ENCODE measurements at regions not wholly inside any gene's neighbourhood (a gene's known extent, or its start where the extent isn't known, plus 50 kb on each side); places are given as distances from the start of the nearest gene placed in this dataset.

GRCh38 chr11:92362989-92363388 lies 138.4 kb downstream of the FAT3 start:
- H3K27ac ChIP-seq (ENCODE audit: extremely low read depth, low read depth, low read length) = no peak overlapping the region
- no peak for DNase-seq (ENCODE audit: extremely low read depth in 1 of 4, low spot score in 3 of 4)
- H3K79me2 ChIP-seq (ENCODE audit: control insufficient read depth, insufficient read depth, low read length) = no peaks in the 10 kb centered on the region
- no peak for FAIRE-seq
- ChIA-PET POLR2A (no interaction called here), CTCF (ENCODE audit: low intra/inter-chr PET ratio) (no interaction called here)
- H3K9ac ChIP-seq (ENCODE audit: insufficient read depth in 1 of 2, low read depth in 2 of 2, low read length in 2 of 2) = no peak overlapping the region
- no peak overlapping the region for H3K4me3 ChIP-seq
- BruUV-seq (replicated peaks) = no TSS peak
- H4K20me1 ChIP-seq (replicated peaks; ENCODE audit: control insufficient read depth, insufficient read depth, low read length) = no peaks in the 10 kb centered on the region
- H2AFZ ChIP-seq (ENCODE audit: low read depth, low read length) = no peak overlapping the region
- H3K9me3 ChIP-seq (replicated peaks; ENCODE audit: control insufficient read depth, insufficient read depth, low read depth, low read length) = no peaks in the 10 kb centered on the region
- ATAC-seq = no peak
- 0% methylated on average over 1 of the region's 1 CpG for WGBS (ENCODE audit: insufficient coverage, low coverage, missing lambda C conversion rate)
- no peaks in the 10 kb centered on the region for H3K4me1 ChIP-seq (replicated peaks in 1 of 2; ENCODE audit: control insufficient read depth in 2 of 2, insufficient read depth in 2 of 2, low read length in 2 of 2)
- no peaks in the 10 kb centered on the region for H3K36me3 ChIP-seq (ENCODE audit: control insufficient read depth, insufficient read depth, low read length)
- no peaks in the 10 kb centered on the region for H3K9me1 ChIP-seq (ENCODE audit: control insufficient read depth, insufficient read depth, low read length)
- in situ Hi-C loops (cut with MboI) = no loop called here
- H3K27me3 ChIP-seq (ENCODE audit: control insufficient read depth in 2 of 2, insufficient read depth in 2 of 2, low read length in 2 of 2) = no peaks in the 10 kb centered on the region
- no peak overlapping the region for H3K4me2 ChIP-seq (ENCODE audit: insufficient read depth, low read length)
- intact Hi-C loops (cut with micrococcal nuclease) = no loop called here
- TF ChIP-seq MEIS2 (IDR thresholded peaks at IDR 0.05; ENCODE audit: partially characterized antibody) (no peak), ARID4B (CRISPR knock-in tag; IDR thresholded peaks at IDR 0.05) (no peak)
- TF ChIP-seq, protein P1, sequence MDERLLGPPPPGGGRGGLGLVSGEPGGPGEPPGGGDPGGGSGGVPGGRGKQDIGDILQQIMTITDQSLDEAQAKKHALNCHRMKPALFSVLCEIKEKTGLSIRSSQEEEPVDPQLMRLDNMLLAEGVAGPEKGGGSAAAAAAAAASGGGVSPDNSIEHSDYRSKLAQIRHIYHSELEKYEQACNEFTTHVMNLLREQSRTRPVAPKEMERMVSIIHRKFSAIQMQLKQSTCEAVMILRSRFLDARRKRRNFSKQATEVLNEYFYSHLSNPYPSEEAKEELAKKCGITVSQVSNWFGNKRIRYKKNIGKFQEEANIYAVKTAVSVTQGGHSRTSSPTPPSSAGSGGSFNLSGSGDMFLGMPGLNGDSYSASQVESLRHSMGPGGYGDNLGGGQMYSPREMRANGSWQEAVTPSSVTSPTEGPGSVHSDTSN (CRISPR knock-in tag; IDR thresholded peaks at IDR 0.05; ENCODE audit: low read depth) = no peak
- TF ChIP-seq, protein P1 (tag; conservative IDR thresholded peaks at IDR 0.05; ENCODE audit: low read depth) = no peak

Data from K562 (cell line).